DOHH2 (cell line): ENCODE measurements at regions not wholly inside any gene's neighbourhood (a gene's known extent, or its start where the extent isn't known, plus 50 kb on each side); places are given as distances from the start of the nearest gene placed in this dataset.

Source experiments
- H3F3A ChIP-seq: fragments of 200-600 bp; sonication (generic), shearing (Covaris generic); 2 replicates; pipeline ENCODE4 v1.6.0; 2016; ENCODE audit warnings: antibody characterized with exemption, mild to moderate bottlenecking; ENCODE audit not compliant: control insufficient read depth, insufficient read depth
- H3K27ac ChIP-seq: fragments of 200-600 bp; sonication (generic); 2 replicates; pipeline ENCODE4 v1.5.1; 2014; ENCODE audit warnings: low read depth, mild to moderate bottlenecking, low read length, moderate library complexity
- H3K27me3 ChIP-seq: fragments of 200-600 bp; sonication (generic); 2 replicates; pipeline ENCODE4 v1.6.1; 2014; ENCODE audit warnings: mild to moderate bottlenecking, low read length, mixed read lengths; ENCODE audit not compliant: control insufficient read depth
- H3K36me3 ChIP-seq: fragments of 200-600 bp; sonication (generic); 2 replicates; pipeline ENCODE4 v1.6.1; 2014; ENCODE audit warnings: mild to moderate bottlenecking, low read length, moderate library complexity, mixed read lengths; ENCODE audit not compliant: control insufficient read depth
- H3K4me1 ChIP-seq: fragments of 200-600 bp; sonication (generic); 2 replicates; pipeline ENCODE4 v1.6.1; 2014; ENCODE audit warnings: mild to moderate bottlenecking, low read length, mixed read lengths; ENCODE audit not compliant: control insufficient read depth
- H3K4me2 ChIP-seq: fragments of 200-600 bp; sonication (generic); 2 replicates; pipeline ENCODE4 v1.6.0; 2014; ENCODE audit warnings: mild to moderate bottlenecking, low read length, moderate library complexity
- H3K4me3 ChIP-seq: fragments of 200-600 bp; sonication (generic); 2 replicates; pipeline ENCODE4 v1.5.1; 2014; ENCODE audit warnings: mild to moderate bottlenecking, low read length, mixed read lengths
- H3K79me2 ChIP-seq: fragments of 200-600 bp; sonication (generic); 2 replicates; pipeline ENCODE4 v1.6.1; 2014; ENCODE audit warnings: mild to moderate bottlenecking, low read length, mixed read lengths; ENCODE audit not compliant: control insufficient read depth
- H3K9me2 ChIP-seq: fragments of 200-600 bp; sonication (generic); replicated peaks from 2 replicates; pipeline ENCODE4 v1.6.1; 2014; ENCODE audit warnings: mild to moderate bottlenecking, low read length, mixed read lengths; ENCODE audit not compliant: control insufficient read depth
- H3K9me3 ChIP-seq: fragments of 200-600 bp; sonication (generic); 2 replicates; pipeline ENCODE4 v1.6.1; 2014; ENCODE audit warnings: antibody characterized with exemption, low read length, mixed read lengths; ENCODE audit not compliant: control insufficient read depth, insufficient read depth
- H4K20me1 ChIP-seq: fragments of 200-600 bp; sonication (generic); 2 replicates; pipeline ENCODE4 v1.6.0; 2014; ENCODE audit warnings: low read depth, mild to moderate bottlenecking, antibody characterized with exemption, low read length, moderate library complexity; ENCODE audit not compliant: control insufficient read depth, insufficient read depth
- CTCF ChIP-seq: fragments of 200-600 bp; sonication (generic); IDR thresholded peaks from one replicate; pipeline ENCODE4 v1.5.1; 2014; ENCODE audit warnings: antibody characterized with exemption, mild to moderate bottlenecking, low read depth, low read length; ENCODE audit not compliant: poor library complexity, severe bottlenecking
- EZH2phosphoT487 ChIP-seq: fragments of 200-600 bp; sonication (generic); IDR thresholded peaks from 2 replicates; pipeline ENCODE4 v1.6.1; 2017; ENCODE audit warnings: borderline replicate concordance, mild to moderate bottlenecking, antibody characterized with exemption, low read length, moderate library complexity, mixed read lengths

DNA sequence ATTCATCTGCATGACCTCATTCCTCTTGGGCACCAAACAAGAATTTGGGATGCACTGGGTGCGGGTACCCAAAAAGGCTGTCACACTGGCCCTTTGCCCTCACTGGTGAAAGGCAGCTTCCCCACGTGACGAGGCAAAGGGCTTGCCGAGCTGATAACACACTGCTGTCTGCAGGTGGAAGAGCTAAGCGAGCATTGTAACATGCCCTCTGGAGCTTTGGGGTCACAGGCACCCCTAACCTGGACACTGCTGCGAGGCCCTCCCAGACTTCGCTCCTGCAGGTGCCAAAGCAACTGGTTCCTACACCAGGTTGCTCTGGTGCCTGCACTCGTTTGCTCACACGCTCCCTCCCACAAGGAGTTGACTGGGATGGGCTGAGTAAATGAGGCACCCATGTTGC is 1595.7 kb downstream of the HACE1 start:
- TF ChIP-seq EZH2phosphoT487, result no peak
- no peak for TF ChIP-seq CTCF
- Histone ChIP-seq H3K36me3 (no peaks in the 10 kb centered on the region), H3K9me2 (no peaks in the 10 kb centered on the region), H3F3A (no peaks in the 10 kb centered on the region), H3K27me3 (no peaks in the 10 kb centered on the region), H3K4me2 (no peak overlapping the region), H3K27ac (no peak overlapping the region), H3K4me1 (no peaks in the 10 kb centered on the region), H4K20me1 (no peaks in the 10 kb centered on the region), H3K4me3 (no peak overlapping the region), H3K9me3 (no peaks in the 10 kb centered on the region), H3K79me2 (no peaks in the 10 kb centered on the region)

DNA sequence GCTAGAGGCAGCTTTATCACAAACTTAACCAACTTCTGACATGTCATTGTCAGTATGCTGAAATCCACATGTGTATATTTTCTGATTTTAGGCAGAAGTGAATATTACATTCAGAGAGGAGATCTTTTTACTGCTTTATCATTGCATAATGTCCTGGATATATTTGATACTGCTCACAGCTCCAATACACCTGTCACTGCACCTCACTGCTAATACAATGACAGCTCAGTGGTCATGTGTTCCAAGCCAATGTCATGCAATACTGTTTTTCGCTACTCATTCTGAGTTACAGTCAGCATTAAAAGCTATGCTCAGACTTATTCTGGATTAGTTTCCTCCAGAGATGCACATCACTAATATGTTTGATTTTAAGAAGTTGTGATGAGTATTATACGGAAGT is 1604.6 kb downstream of the HACE1 start:
- no peaks in the 10 kb centered on the region for H3K27me3 ChIP-seq
- no peak overlapping the region for H3K4me2 ChIP-seq
- H3K9me2 ChIP-seq, result no peaks in the 10 kb centered on the region
- H3K9me3 ChIP-seq, result no peaks in the 10 kb centered on the region
- H4K20me1 ChIP-seq, result no peaks in the 10 kb centered on the region
- H3F3A ChIP-seq, result no peaks in the 10 kb centered on the region
- H3K79me2 ChIP-seq, result no peaks in the 10 kb centered on the region
- H3K4me1 ChIP-seq, result no peaks in the 10 kb centered on the region
- TF ChIP-seq EZH2phosphoT487 (no peak), CTCF (no peak)
- no peaks in the 10 kb centered on the region for H3K36me3 ChIP-seq
- no peak overlapping the region for H3K27ac ChIP-seq
- no peak overlapping the region for H3K4me3 ChIP-seq

- Histone ChIP-seq H3K4me2 (no peak overlapping the region), H3K4me3 (no peak overlapping the region), H3K27ac (no peak overlapping the region), H3F3A (no peaks in the 10 kb centered on the region), H3K36me3 (no peaks in the 10 kb centered on the region), H3K9me2 (no peaks in the 10 kb centered on the region; the same call in 1 of the 2 replicates), H3K9me3 (no peaks in the 10 kb centered on the region), H3K79me2 (no peaks in the 10 kb centered on the region), H4K20me1 (no peaks in the 10 kb centered on the region), H3K4me1 (no peaks in the 10 kb centered on the region), H3K27me3 (no peaks in the 10 kb centered on the region)
- TF ChIP-seq CTCF, result no peak
- no peak for TF ChIP-seq EZH2phosphoT487
Observed at GRCh38 chr6:103236923-103237322, 1622.8 kb downstream of the HACE1 start.

- no peaks in the 10 kb centered on the region for H3K9me2 ChIP-seq
- H3F3A ChIP-seq, result no peaks in the 10 kb centered on the region
- H3K27me3 ChIP-seq, result no peaks in the 10 kb centered on the region
- no peak overlapping the region for H3K4me2 ChIP-seq
- no peaks in the 10 kb centered on the region for H3K79me2 ChIP-seq
- H4K20me1 ChIP-seq, result no peaks in the 10 kb centered on the region
- H3K27ac ChIP-seq, result no peak overlapping the region
- H3K36me3 ChIP-seq, result no peaks in the 10 kb centered on the region
- TF ChIP-seq EZH2phosphoT487, result no peak
- no peak for TF ChIP-seq CTCF
- H3K4me1 ChIP-seq, result no peaks in the 10 kb centered on the region
- H3K4me3 ChIP-seq, result no peak overlapping the region
- no peaks in the 10 kb centered on the region for H3K9me3 ChIP-seq
Observed at GRCh38 chr6:103231181-103231580, 1628.5 kb downstream of the HACE1 start.
